SK-N-SH (cell line): ENCODE measurements at regions not wholly inside any gene's neighbourhood (a gene's known extent, or its start where the extent isn't known, plus 50 kb on each side); places are given as distances from the start of the nearest gene placed in this dataset.

ENCODE experiments used
- CTCF ChIA-PET: fragments of 300-600, 350-600 bp; formaldehyde crosslinking; extraction: SDS; loops from one replicate; lab custom pipeline; 2021; lab: Yijun Ruan, JAX
- POLR2A ChIA-PET: fragments of 350-600 bp; sonication (Branson Sonifier 250); formaldehyde crosslinking; extraction: SDS; loops from one replicate; lab custom pipeline; 2020; ENCODE audit warnings: antibody characterized with exemption, inconsistent platforms; lab: Yijun Ruan, JAX
- DNase-seq: peaks from one replicate; pipeline ENCODE4 v3.0.0; 2012
- H2AFZ ChIP-seq: fragments of 200-600 bp; sonication (generic); 2 replicates; pipeline ENCODE4 v1.8.1; 2016; ENCODE audit warnings: antibody characterized with exemption, mild to moderate bottlenecking, low read depth
- H3F3A ChIP-seq: fragments of 200-600 bp; sonication (generic); replicated peaks from 2 replicates; pipeline ENCODE3; 2016; ENCODE audit warnings: antibody characterized with exemption, mild to moderate bottlenecking; ENCODE audit not compliant: insufficient read depth
- H3K27ac ChIP-seq, 2 experiments: fragments of 200-500 bp in 1 of 2; fragments of 200-600 bp in 1 of 2; sonication (Bioruptor generic) in 1 of 2; sonication (generic), shearing (Covaris generic) in 1 of 2; 2 replicates each; pipeline versions ENCODE4 v1.5.1 to v1.6.1; 2014 to 2016; ENCODE audit warnings: low read depth in 2 of 2, inconsistent platforms in 1 of 2, low read length in 1 of 2, mild to moderate bottlenecking in 1 of 2, mixed read lengths in 1 of 2
- H3K27me3 ChIP-seq: fragments of 200-600 bp; sonication (generic), shearing (Covaris generic); 2 replicates; pipeline ENCODE4 v1.6.1; 2016; ENCODE audit warnings: mixed run types; ENCODE audit not compliant: insufficient read depth
- H3K36me3 ChIP-seq, 2 experiments: fragments of 200-500 bp in 1 of 2; fragments of 200-600 bp in 1 of 2; sonication (Bioruptor generic) in 1 of 2; sonication (generic) in 1 of 2; replicated peaks in 1 of 2; 2 replicates each; pipeline versions ENCODE3 to v1.5.1; 2014 to 2016; ENCODE audit warnings: low read length in 1 of 2, mild to moderate bottlenecking in 1 of 2; ENCODE audit not compliant: insufficient read depth in 2 of 2, control insufficient read depth in 1 of 2
- H3K4me1 ChIP-seq, 2 experiments: fragments of 200-500 bp in 1 of 2; fragments of 200-600 bp in 1 of 2; sonication (Bioruptor generic) in 1 of 2; sonication (generic), shearing (Covaris generic) in 1 of 2; 2 replicates each; pipeline versions ENCODE4 v1.5.1 to v1.6.1; 2014 to 2016; ENCODE audit warnings: low read depth in 1 of 2, low read length in 1 of 2, mixed run types in 1 of 2; ENCODE audit not compliant: insufficient read depth in 2 of 2, control insufficient read depth in 1 of 2
- H3K4me2 ChIP-seq: fragments of 200-600 bp; sonication (generic), shearing (Covaris generic); 2 replicates; pipeline ENCODE4 v1.6.1; 2017; ENCODE audit warnings: mixed run types
- H3K4me3 ChIP-seq, 2 experiments: fragments of 200-500 bp in 1 of 2; fragments of 200-600 bp in 1 of 2; sonication (Bioruptor generic) in 1 of 2; sonication (generic), shearing (Covaris generic) in 1 of 2; 2 replicates each; pipeline versions ENCODE4 v1.5.1 to v1.8.1; 2014 to 2016; ENCODE audit warnings: low read depth in 2 of 2, inconsistent platforms in 1 of 2, low read length in 1 of 2, mild to moderate bottlenecking in 1 of 2, mixed read lengths in 1 of 2, moderate library complexity in 1 of 2
- H3K79me2 ChIP-seq: fragments of 200-600 bp; sonication (generic); 2 replicates; pipeline ENCODE4 v1.8.1; 2017; ENCODE audit warnings: mild to moderate bottlenecking; ENCODE audit not compliant: insufficient read depth
- H3K9ac ChIP-seq: fragments of 200-600 bp; sonication (generic); 2 replicates; pipeline ENCODE4 v1.6.1; 2017; ENCODE audit warnings: mixed run types
- H3K9me2 ChIP-seq: fragments of 200-600 bp; sonication (generic); 2 replicates; pipeline ENCODE4 v1.6.1; 2017; ENCODE audit warnings: mixed run types
- H3K9me3 ChIP-seq: fragments of 200-600 bp; sonication (generic); 2 replicates; pipeline ENCODE4 v1.6.1; 2017; ENCODE audit warnings: mixed run types, mild to moderate bottlenecking, moderate library complexity
- H4K20me1 ChIP-seq: fragments of 200-600 bp; sonication (generic); 2 replicates; pipeline ENCODE4 v1.6.1; 2017; ENCODE audit warnings: mild to moderate bottlenecking, mixed run types; ENCODE audit not compliant: insufficient read depth
- ELF1 ChIP-seq: IDR thresholded peaks from 2 replicates; pipeline ENCODE4 v1.4.0; 2012
- EP300 ChIP-seq, 2 experiments: IDR thresholded peaks; 2 replicates each; pipeline versions ENCODE4 v1.4.0 to v1.6.1; 2012; ENCODE audit warnings: borderline replicate concordance in 1 of 2, low read depth in 1 of 2, low read length in 1 of 2
- EZH2phosphoT487 ChIP-seq: fragments of 200-600 bp; sonication (generic); IDR thresholded peaks from 2 replicates; pipeline ENCODE4 v1.6.1; 2017; ENCODE audit warnings: low read depth, mixed run types, mild to moderate bottlenecking, antibody characterized with exemption, moderate library complexity, borderline replicate concordance
- FOSL2 ChIP-seq: IDR thresholded peaks from 2 replicates; pipeline ENCODE4 v1.4.0; 2012; ENCODE audit warnings: low read depth, mild to moderate bottlenecking, moderate library complexity, borderline replicate concordance
- FOXJ3 ChIP-seq: sonication (generic); formaldehyde crosslinking; IDR thresholded peaks from 2 replicates; pipeline ENCODE4 v1.5.1; 2020; ENCODE audit warnings: mild to moderate bottlenecking, missing genetic modification reagents
- FOXM1 ChIP-seq: IDR thresholded peaks from 2 replicates; pipeline ENCODE4 v1.4.0; 2012; ENCODE audit warnings: low read depth, mild to moderate bottlenecking
- GABPA ChIP-seq: IDR thresholded peaks from 2 replicates; pipeline ENCODE4 v1.4.0; 2012; ENCODE audit warnings: low read depth, mild to moderate bottlenecking
- GATA2 ChIP-seq: sonication (generic); formaldehyde crosslinking; IDR thresholded peaks from 2 replicates; pipeline ENCODE4 v1.5.0; 2020; ENCODE audit warnings: mild to moderate bottlenecking, missing genetic modification reagents
- JUND ChIP-seq: IDR thresholded peaks from 2 replicates; pipeline ENCODE4 v1.4.0; 2012
- MXI1 ChIP-seq: IDR thresholded peaks from 2 replicates; pipeline ENCODE4 v1.6.1; 2012; ENCODE audit warnings: mild to moderate bottlenecking, low read depth, low read length, improper control_type of control experiment
- POLR2AphosphoS5 ChIP-seq: IDR thresholded peaks from 2 replicates; pipeline ENCODE4 v1.6.1; 2012; ENCODE audit warnings: low read depth, low read length
- RAD21 ChIP-seq: IDR thresholded peaks from 2 replicates; pipeline ENCODE4 v1.6.1; 2012; ENCODE audit warnings: mild to moderate bottlenecking, low read length
- RCOR1 ChIP-seq: fragments of 150-350 bp; IDR thresholded peaks from 2 replicates; pipeline ENCODE4 v1.6.1; 2017; ENCODE audit warnings: antibody characterized with exemption, low read length
- RFX5 ChIP-seq: IDR thresholded peaks from 2 replicates; pipeline ENCODE4 v1.6.1; 2012; ENCODE audit warnings: mild to moderate bottlenecking, improper control_type of control experiment, low read length
- SIN3A ChIP-seq: IDR thresholded peaks from 2 replicates; pipeline ENCODE4 v1.6.1; 2012; ENCODE audit warnings: low read depth, mild to moderate bottlenecking, low read length, moderate library complexity, borderline replicate concordance
- SMC3 ChIP-seq: IDR thresholded peaks from 2 replicates; pipeline ENCODE4 v1.6.1; 2012; ENCODE audit warnings: low read depth, low read length, improper control_type of control experiment
- TEAD4 ChIP-seq: IDR thresholded peaks from 2 replicates; pipeline ENCODE4 v1.4.0; 2012; ENCODE audit warnings: mild to moderate bottlenecking, borderline replicate concordance; ENCODE audit not compliant: insufficient read depth
- WGBS: methylation state at CpG from one replicate; pipeline ENCODE4 v1.1.6; 2017; ENCODE audit warnings: low lambda C conversion rate; 5-methylcytosine and 5-hydroxymethylcytosine counted together
- TF ChIP-seq, protein P1 (sequence below): fragments of 150-350 bp; IDR thresholded peaks from 2 replicates; pipeline ENCODE4 v1.6.1; 2017; ENCODE audit warnings: antibody characterized with exemption, low read length, low read depth, borderline replicate concordance
- TF ChIP-seq, protein P2 (sequence below): IDR thresholded peaks from 2 replicates; pipeline ENCODE4 v1.4.0; 2012; ENCODE audit warnings: low read depth, borderline replicate concordance
- TF ChIP-seq, protein P3 (sequence below): IDR thresholded peaks from 2 replicates; pipeline ENCODE4; 2012

DNA sequence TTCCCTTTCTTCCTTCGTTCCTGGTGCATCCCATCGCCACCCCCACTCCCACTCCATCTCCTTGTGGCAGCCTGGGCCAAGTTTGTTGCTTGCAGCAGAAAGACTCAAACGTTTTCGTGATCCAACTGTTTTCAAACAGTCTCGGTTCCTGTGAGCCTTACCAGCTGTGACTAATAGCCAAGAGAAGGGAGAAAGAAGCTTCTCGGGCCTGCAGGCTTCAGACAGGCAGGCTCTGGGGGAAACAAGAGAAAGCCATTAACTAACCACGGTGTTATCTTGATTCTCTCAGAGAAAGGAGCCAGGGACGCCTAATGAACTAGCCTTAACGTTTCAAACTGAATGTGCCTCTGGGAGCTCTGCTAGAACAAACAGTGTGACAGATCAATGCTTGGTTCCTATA is 742.0 kb downstream of the NR2F2 start:
- Histone ChIP-seq H3K9ac (no peak overlapping the region), H3K9me2 (no peaks in the 10 kb centered on the region), H3K79me2 (no peaks in the 10 kb centered on the region), H2AFZ (no peak overlapping the region), H3K9me3 (no peaks in the 10 kb centered on the region), H3F3A (no peaks in the 10 kb centered on the region), H4K20me1 (no peaks in the 10 kb centered on the region), H3K4me2 (no peak overlapping the region), H3K36me3 (no peaks in the 10 kb centered on the region), H3K4me3 (no peak overlapping the region), H3K27ac (no peak overlapping the region), H3K27me3 (no peaks in the 10 kb centered on the region), H3K4me1 (no peaks in the 10 kb centered on the region; a peak in 1 of 4 replicates)
- DNase-seq: no peak
- TF ChIP-seq, protein P1, sequence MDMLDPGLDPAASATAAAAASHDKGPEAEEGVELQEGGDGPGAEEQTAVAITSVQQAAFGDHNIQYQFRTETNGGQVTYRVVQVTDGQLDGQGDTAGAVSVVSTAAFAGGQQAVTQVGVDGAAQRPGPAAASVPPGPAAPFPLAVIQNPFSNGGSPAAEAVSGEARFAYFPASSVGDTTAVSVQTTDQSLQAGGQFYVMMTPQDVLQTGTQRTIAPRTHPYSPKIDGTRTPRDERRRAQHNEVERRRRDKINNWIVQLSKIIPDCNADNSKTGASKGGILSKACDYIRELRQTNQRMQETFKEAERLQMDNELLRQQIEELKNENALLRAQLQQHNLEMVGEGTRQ: no peak
- TF ChIP-seq, protein P2, sequence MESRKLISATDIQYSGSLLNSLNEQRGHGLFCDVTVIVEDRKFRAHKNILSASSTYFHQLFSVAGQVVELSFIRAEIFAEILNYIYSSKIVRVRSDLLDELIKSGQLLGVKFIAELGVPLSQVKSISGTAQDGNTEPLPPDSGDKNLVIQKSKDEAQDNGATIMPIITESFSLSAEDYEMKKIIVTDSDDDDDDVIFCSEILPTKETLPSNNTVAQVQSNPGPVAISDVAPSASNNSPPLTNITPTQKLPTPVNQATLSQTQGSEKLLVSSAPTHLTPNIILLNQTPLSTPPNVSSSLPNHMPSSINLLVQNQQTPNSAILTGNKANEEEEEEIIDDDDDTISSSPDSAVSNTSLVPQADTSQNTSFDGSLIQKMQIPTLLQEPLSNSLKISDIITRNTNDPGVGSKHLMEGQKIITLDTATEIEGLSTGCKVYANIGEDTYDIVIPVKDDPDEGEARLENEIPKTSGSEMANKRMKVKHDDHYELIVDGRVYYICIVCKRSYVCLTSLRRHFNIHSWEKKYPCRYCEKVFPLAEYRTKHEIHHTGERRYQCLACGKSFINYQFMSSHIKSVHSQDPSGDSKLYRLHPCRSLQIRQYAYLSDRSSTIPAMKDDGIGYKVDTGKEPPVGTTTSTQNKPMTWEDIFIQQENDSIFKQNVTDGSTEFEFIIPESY: no peak
- TF ChIP-seq FOXJ3 (CRISPR knock-in tag) (no peak), FOSL2 (no peak), EP300 (IDR thresholded peaks at IDR 0.05; ENCODE audit: borderline replicate concordance in 1 of 2, low read depth in 1 of 2, low read length in 1 of 2) (no peak), JUND (no peak), GATA2 (CRISPR knock-in tag) (no peak), FOXM1 (no peak), ELF1 (no peak), SIN3A (no peak), TEAD4 (no peak), RAD21 (no peak), POLR2AphosphoS5 (no peak), RFX5 (no peak), MXI1 (no peak), RCOR1 (no peak), EZH2phosphoT487 (no peak), SMC3 (no peak), GABPA (no peak)
- TF ChIP-seq, protein P3, sequence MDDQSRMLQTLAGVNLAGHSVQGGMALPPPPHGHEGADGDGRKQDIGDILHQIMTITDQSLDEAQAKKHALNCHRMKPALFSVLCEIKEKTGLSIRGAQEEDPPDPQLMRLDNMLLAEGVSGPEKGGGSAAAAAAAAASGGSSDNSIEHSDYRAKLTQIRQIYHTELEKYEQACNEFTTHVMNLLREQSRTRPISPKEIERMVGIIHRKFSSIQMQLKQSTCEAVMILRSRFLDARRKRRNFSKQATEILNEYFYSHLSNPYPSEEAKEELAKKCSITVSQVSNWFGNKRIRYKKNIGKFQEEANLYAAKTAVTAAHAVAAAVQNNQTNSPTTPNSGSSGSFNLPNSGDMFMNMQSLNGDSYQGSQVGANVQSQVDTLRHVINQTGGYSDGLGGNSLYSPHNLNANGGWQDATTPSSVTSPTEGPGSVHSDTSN: no peak
- ChIA-PET POLR2A (no interaction called here), CTCF (no interaction called here)
- WGBS: 0% methylated on average over 9 of the region's 9 CpGs
